ENCODE measurements at regions not wholly inside any gene's neighbourhood (a gene's known extent, or its start where the extent isn't known, plus 50 kb on each side); places are given as distances from the start of the nearest gene placed in this dataset.

DNA sequence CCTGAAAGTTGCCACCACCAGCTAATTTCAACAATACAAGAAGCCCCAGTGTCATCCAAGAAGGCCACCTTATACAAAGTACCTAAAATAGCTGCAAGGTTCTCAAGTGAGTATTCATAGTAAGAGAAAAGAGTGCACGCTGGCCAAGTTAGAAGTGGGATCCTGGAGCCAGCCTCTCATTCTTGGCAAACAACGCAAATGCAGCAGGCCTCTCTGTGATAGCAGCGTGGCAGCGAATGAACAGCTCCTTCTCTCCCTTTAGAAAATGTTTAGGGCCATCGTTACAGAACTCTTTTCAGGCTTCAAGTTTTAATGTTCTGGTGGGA lies 78.0 kb upstream of the IFNG-AS1 start:
- TF ChIP-seq, protein P1, sequence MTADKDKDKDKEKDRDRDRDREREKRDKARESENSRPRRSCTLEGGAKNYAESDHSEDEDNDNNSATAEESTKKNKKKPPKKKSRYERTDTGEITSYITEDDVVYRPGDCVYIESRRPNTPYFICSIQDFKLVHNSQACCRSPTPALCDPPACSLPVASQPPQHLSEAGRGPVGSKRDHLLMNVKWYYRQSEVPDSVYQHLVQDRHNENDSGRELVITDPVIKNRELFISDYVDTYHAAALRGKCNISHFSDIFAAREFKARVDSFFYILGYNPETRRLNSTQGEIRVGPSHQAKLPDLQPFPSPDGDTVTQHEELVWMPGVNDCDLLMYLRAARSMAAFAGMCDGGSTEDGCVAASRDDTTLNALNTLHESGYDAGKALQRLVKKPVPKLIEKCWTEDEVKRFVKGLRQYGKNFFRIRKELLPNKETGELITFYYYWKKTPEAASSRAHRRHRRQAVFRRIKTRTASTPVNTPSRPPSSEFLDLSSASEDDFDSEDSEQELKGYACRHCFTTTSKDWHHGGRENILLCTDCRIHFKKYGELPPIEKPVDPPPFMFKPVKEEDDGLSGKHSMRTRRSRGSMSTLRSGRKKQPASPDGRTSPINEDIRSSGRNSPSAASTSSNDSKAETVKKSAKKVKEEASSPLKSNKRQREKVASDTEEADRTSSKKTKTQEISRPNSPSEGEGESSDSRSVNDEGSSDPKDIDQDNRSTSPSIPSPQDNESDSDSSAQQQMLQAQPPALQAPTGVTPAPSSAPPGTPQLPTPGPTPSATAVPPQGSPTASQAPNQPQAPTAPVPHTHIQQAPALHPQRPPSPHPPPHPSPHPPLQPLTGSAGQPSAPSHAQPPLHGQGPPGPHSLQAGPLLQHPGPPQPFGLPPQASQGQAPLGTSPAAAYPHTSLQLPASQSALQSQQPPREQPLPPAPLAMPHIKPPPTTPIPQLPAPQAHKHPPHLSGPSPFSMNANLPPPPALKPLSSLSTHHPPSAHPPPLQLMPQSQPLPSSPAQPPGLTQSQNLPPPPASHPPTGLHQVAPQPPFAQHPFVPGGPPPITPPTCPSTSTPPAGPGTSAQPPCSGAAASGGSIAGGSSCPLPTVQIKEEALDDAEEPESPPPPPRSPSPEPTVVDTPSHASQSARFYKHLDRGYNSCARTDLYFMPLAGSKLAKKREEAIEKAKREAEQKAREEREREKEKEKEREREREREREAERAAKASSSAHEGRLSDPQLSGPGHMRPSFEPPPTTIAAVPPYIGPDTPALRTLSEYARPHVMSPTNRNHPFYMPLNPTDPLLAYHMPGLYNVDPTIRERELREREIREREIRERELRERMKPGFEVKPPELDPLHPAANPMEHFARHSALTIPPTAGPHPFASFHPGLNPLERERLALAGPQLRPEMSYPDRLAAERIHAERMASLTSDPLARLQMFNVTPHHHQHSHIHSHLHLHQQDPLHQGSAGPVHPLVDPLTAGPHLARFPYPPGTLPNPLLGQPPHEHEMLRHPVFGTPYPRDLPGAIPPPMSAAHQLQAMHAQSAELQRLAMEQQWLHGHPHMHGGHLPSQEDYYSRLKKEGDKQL (CRISPR knock-in tag; IDR thresholded peaks at IDR 0.05; ENCODE audit: low read depth): no peak
- TF ChIP-seq GTF2F1 (IDR thresholded peaks at IDR 0.05; ENCODE audit: low read length) (no peak), ZNF713 (CRISPR knock-in tag; IDR thresholded peaks at IDR 0.05) (no peak), EED (CRISPR knock-in tag; IDR thresholded peaks at IDR 0.05) (no peak), FOXA1 (IDR thresholded peaks at IDR 0.05) (no peak), FOXA1 (CRISPR knock-in tag; IDR thresholded peaks at IDR 0.05) (no peak)
